MCF 10A (cell line): ENCODE measurements at regions not wholly inside any gene's neighbourhood (a gene's known extent, or its start where the extent isn't known, plus 50 kb on each side); places are given as distances from the start of the nearest gene placed in this dataset.

ENCODE experiments used
- BruUV-seq: library from RNA; stranded (reverse); fragments of 400-500 nt; replicated peaks from 2 replicates; lab custom pipeline; 2021; lab: Mats Ljungman, UMichigan
- CTCF ChIA-PET: fragments of 300-600 bp; sonication (Branson Sonifier 250); formaldehyde crosslinking; extraction: SDS; loops from one replicate; lab custom pipeline; 2021; ENCODE audit warnings: antibody characterized with exemption, inconsistent platforms; lab: Yijun Ruan, JAX
- POLR2A ChIA-PET: fragments of 300-600, 350-650 bp; sonication (Branson Sonifier 250); formaldehyde crosslinking; extraction: SDS; loops from one replicate; lab custom pipeline; 2020; ENCODE audit warnings: antibody characterized with exemption, inconsistent platforms; lab: Yijun Ruan, JAX
- DNase-seq: peaks from one replicate; pipeline ENCODE4 v3.0.0-alpha.2; 2018; ENCODE audit not compliant: unreplicated experiment
- H3K27ac Mint-ChIP-seq: one replicate; pipeline ENCODE4 v1.8.0; 2022; ENCODE audit warnings: mild to moderate bottlenecking, low read depth, mixed read lengths; ENCODE audit not compliant: unreplicated experiment
- H3K27me3 Mint-ChIP-seq: one replicate; pipeline ENCODE4 v1.8.0; 2022; ENCODE audit warnings: mixed read lengths; ENCODE audit not compliant: insufficient read depth, unreplicated experiment
- H3K36me3 Mint-ChIP-seq: one replicate; pipeline ENCODE4 v1.8.0; 2022; ENCODE audit warnings: mild to moderate bottlenecking, moderate library complexity, mixed read lengths; ENCODE audit not compliant: insufficient read depth, unreplicated experiment
- H3K4me1 Mint-ChIP-seq: one replicate; pipeline ENCODE4 v1.8.0; 2022; ENCODE audit warnings: mixed read lengths; ENCODE audit not compliant: insufficient read depth, unreplicated experiment
- H3K4me3 Mint-ChIP-seq: one replicate; pipeline ENCODE4 v1.8.0; 2022; ENCODE audit warnings: mild to moderate bottlenecking, moderate library complexity, mixed read lengths; ENCODE audit not compliant: unreplicated experiment
- H3K9me3 Mint-ChIP-seq: one replicate; pipeline ENCODE4 v1.8.0; 2022; ENCODE audit warnings: mixed read lengths; ENCODE audit not compliant: unreplicated experiment
- CTCF ChIP-seq: fragments of 200-600 bp; IDR thresholded peaks from one replicate; pipeline ENCODE4 v1.8.0; 2022; ENCODE audit warnings: antibody characterized with exemption, mild to moderate bottlenecking; ENCODE audit not compliant: unreplicated experiment
- intact Hi-C: fragments of 100-400 bp; cut with micrococcal nuclease; formaldehyde crosslinking; loops from 2 replicates; pipeline ENCODE4 v1.14.1; 2022

- no peak overlapping the region for H3K27ac Mint-ChIP-seq
- intact Hi-C loops: no loop called here
- no TSS peak for BruUV-seq
- POLR2A ChIA-PET: no interaction called here
- H3K4me3 Mint-ChIP-seq: no peak overlapping the region
- H3K27me3 Mint-ChIP-seq: peaks cover 6% of the 10 kb centered on the region
- DNase-seq: no peak
- H3K9me3 Mint-ChIP-seq: no peaks in the 10 kb centered on the region
- CTCF ChIA-PET: no interaction called here
- no peaks in the 10 kb centered on the region for H3K36me3 Mint-ChIP-seq
- no peak for TF ChIP-seq CTCF
- H3K4me1 Mint-ChIP-seq: no peaks in the 10 kb centered on the region
Measured at GRCh38 chr2:199148076-199148845, 309.5 kb downstream of the SATB2 start.

GRCh38 chr2:199147216-199147615 lies 310.5 kb downstream of the SATB2 start:
- Mint-ChIP-seq H3K4me3 (no peak overlapping the region), H3K4me1 (no peaks in the 10 kb centered on the region), H3K36me3 (no peaks in the 10 kb centered on the region), H3K9me3 (no peaks in the 10 kb centered on the region), H3K27ac (no peak overlapping the region), H3K27me3 (peaks cover 9% of the 10 kb centered on the region)
- ChIA-PET POLR2A (no interaction called here), CTCF (no interaction called here)
- no TSS peak for BruUV-seq
- no peak for TF ChIP-seq CTCF
- DNase-seq: no peak
- intact Hi-C loops: no loop called here

- Mint-ChIP-seq H3K9me3 (no peaks in the 10 kb centered on the region), H3K36me3 (no peaks in the 10 kb centered on the region), H3K4me3 (no peak overlapping the region), H3K27ac (no peak overlapping the region), H3K27me3 (peaks cover 14% of the 10 kb centered on the region), H3K4me1 (no peaks in the 10 kb centered on the region)
- CTCF ChIA-PET: no interaction called here
- intact Hi-C loops: no loop called here
- TF ChIP-seq CTCF: no peak
- POLR2A ChIA-PET: no interaction called here
- BruUV-seq: no TSS peak
- DNase-seq: no peak
Measured at GRCh38 chr2:199144546-199144945, 313.2 kb downstream of the SATB2 start.

GRCh38 chr2:199144036-199144435 lies 313.7 kb downstream of the SATB2 start:
- POLR2A ChIA-PET: no interaction called here
- Mint-ChIP-seq H3K27ac (no peak overlapping the region), H3K4me3 (no peak overlapping the region), H3K9me3 (no peaks in the 10 kb centered on the region), H3K4me1 (no peaks in the 10 kb centered on the region), H3K27me3 (peaks cover 14% of the 10 kb centered on the region), H3K36me3 (no peaks in the 10 kb centered on the region)
- intact Hi-C loops: no loop called here
- no peak for TF ChIP-seq CTCF
- DNase-seq: no peak
- CTCF ChIA-PET: no interaction called here
- no TSS peak for BruUV-seq
